NCI-H2107 treated with DMSO at 0.1 percent for 48 hours (cell line): ENCODE measurements at regions not wholly inside any gene's neighbourhood (a gene's known extent, or its start where the extent isn't known, plus 50 kb on each side); places are given as distances from the start of the nearest gene placed in this dataset.

Experiments used
- DNase-seq: peaks from one replicate; lab custom pipeline; 2025; ENCODE audit not compliant: unreplicated experiment; lab: John Stamatoyannopoulos, UW

GRCh38 chr2:12382366-12382765, 334.4 kb upstream of the TRIB2 start:
- DNase-seq, result no peak

- no peak for DNase-seq
Measured at GRCh38 chr2:12389344-12390045, 327.2 kb upstream of the TRIB2 start.

- no peak for DNase-seq
Measured at GRCh38 chr2:12391116-12391515, 325.6 kb upstream of the TRIB2 start.

GRCh38 chr2:12396699-12397098, 320.0 kb upstream of the TRIB2 start:
- DNase-seq, result no peak

GRCh38 chr2:12397854-12398253, 318.9 kb upstream of the TRIB2 start:
- DNase-seq, result no peak

GRCh38 chr2:12399240-12399639, 317.5 kb upstream of the TRIB2 start:
- DNase-seq, result peak; percentile 3

- no peak for DNase-seq
Measured at GRCh38 chr2:12400543-12400942, 316.2 kb upstream of the TRIB2 start.

GRCh38 chr2:12402440-12403139, 314.1 kb upstream of the TRIB2 start:
- no peak for DNase-seq

GRCh38 chr2:12404497-12404896, 312.2 kb upstream of the TRIB2 start:
- no peak for DNase-seq

- DNase-seq, result no peak
Measured at GRCh38 chr2:12407160-12407559, 309.6 kb upstream of the TRIB2 start.

- no peak for DNase-seq
Measured at GRCh38 chr2:12412898-12413305, 303.8 kb upstream of the TRIB2 start.

- no peak for DNase-seq
Measured at GRCh38 chr2:12415536-12415935, 301.2 kb upstream of the TRIB2 start.

- DNase-seq, result no peak
Measured at GRCh38 chr2:12416600-12416999, 300.1 kb upstream of the TRIB2 start.

GRCh38 chr2:12417786-12418185, 298.9 kb upstream of the TRIB2 start:
- DNase-seq, result no peak

GRCh38 chr2:12419803-12420202, 296.9 kb upstream of the TRIB2 start:
- no peak for DNase-seq

- no peak for DNase-seq
Measured at GRCh38 chr2:12421046-12421445, 295.7 kb upstream of the TRIB2 start.

GRCh38 chr2:12424219-12424618, 292.5 kb upstream of the TRIB2 start:
- no peak for DNase-seq

GRCh38 chr2:12424809-12425208, 291.9 kb upstream of the TRIB2 start:
- DNase-seq, result no peak

GRCh38 chr2:12428324-12428723, 288.4 kb upstream of the TRIB2 start:
- DNase-seq, result no peak

- no peak for DNase-seq
Measured at GRCh38 chr2:12428786-12429185, 287.9 kb upstream of the TRIB2 start.

- no peak for DNase-seq
Measured at GRCh38 chr2:12429779-12430406, 286.8 kb upstream of the TRIB2 start.

- no peak for DNase-seq
Measured at GRCh38 chr2:12430407-12431133, 286.2 kb upstream of the TRIB2 start.
